HCT116 (cell line): ENCODE measurements at regions not wholly inside any gene's neighbourhood (a gene's known extent, or its start where the extent isn't known, plus 50 kb on each side); places are given as distances from the start of the nearest gene placed in this dataset.

Source experiments
- ATAC-seq: fragments of 200-7000 bp; cut with Tn5 transposase; 2 replicates; pipeline ENCODE4 v1.9.1; 2020; ENCODE audit warnings: mild to moderate bottlenecking, moderate library complexity
- BruUV-seq: library from RNA; stranded (reverse); fragments of 400-500 nt; replicated peaks from 2 replicates; lab custom pipeline; 2021; lab: Mats Ljungman, UMichigan
- CTCF ChIA-PET: fragments of 300-600 bp; sonication (Branson Sonifier 250); formaldehyde crosslinking; loops from one replicate; lab custom pipeline; 2021; ENCODE audit warnings: antibody characterized with exemption; lab: Charles Lee
- POLR2A ChIA-PET: fragments of 300-600, 350-600 bp; sonication (Branson Sonifier 250); formaldehyde crosslinking; loops from one replicate; lab custom pipeline; 2021; ENCODE audit warnings: antibody characterized with exemption; lab: Charles Lee
- RAD21 ChIA-PET, 2 experiments: fragments of 300-600 bp; sonication (Branson Sonifier 250); formaldehyde crosslinking; loops; one replicate each; lab custom pipeline; 2023; ENCODE audit warnings: low total read pairs in 2 of 2; ENCODE audit not compliant: uncharacterized antibody in 2 of 2, unreplicated experiment in 2 of 2, low non-redundant PET in 1 of 2; lab: Charles Lee
- DNase-seq: peaks from one replicate; pipeline ENCODE4 v3.0.0-alpha.2; 2010; ENCODE audit warnings: low read depth, low spot score
- H2AFZ ChIP-seq: fragments of 200-600 bp; shearing (Covaris generic), sonication (generic); 2 replicates; pipeline ENCODE4 v1.6.1; 2017; ENCODE audit warnings: low read depth, mixed run types, mixed read lengths, antibody characterized with exemption, low read length; ENCODE audit not compliant: poor library complexity, severe bottlenecking
- H3K27ac ChIP-seq: 2 replicates; pipeline ENCODE4 v1.5.1; 2012; ENCODE audit warnings: low read depth, low read length
- H3K27me3 ChIP-seq: fragments of 200-600 bp; sonication (generic); 2 replicates; pipeline ENCODE4 v1.6.1; 2016; ENCODE audit warnings: mixed run types, low read length, mixed read lengths; ENCODE audit not compliant: insufficient read depth
- H3K36me3 ChIP-seq, 2 experiments: fragments of 200-500 bp in 1 of 2; fragments of 200-600 bp in 1 of 2; sonication (Bioruptor generic) in 1 of 2; sonication (generic) in 1 of 2; 2 replicates each; pipeline versions ENCODE4 v1.5.1 to v1.6.1; 2014 to 2016; ENCODE audit warnings: low read length in 2 of 2, inconsistent platforms in 1 of 2, mixed read lengths in 1 of 2, mixed run types in 1 of 2; ENCODE audit not compliant: insufficient read depth in 2 of 2, control insufficient read depth in 1 of 2
- H3K4me1 ChIP-seq, 2 experiments: fragments of 200-600 bp in 1 of 2; sonication (generic) in 1 of 2; 2 replicates each; pipeline versions ENCODE4 v1.5.1 to v1.6.1; 2012 to 2017; ENCODE audit warnings: low read length in 2 of 2, inconsistent platforms in 1 of 2, mild to moderate bottlenecking in 1 of 2, mixed read lengths in 1 of 2, mixed run types in 1 of 2, moderate library complexity in 1 of 2; ENCODE audit not compliant: insufficient read depth in 2 of 2, control insufficient read depth in 1 of 2
- H3K4me2 ChIP-seq: fragments of 200-600 bp; sonication (generic); 2 replicates; pipeline ENCODE4 v1.6.1; 2017; ENCODE audit warnings: mixed run types, low read length, mixed read lengths
- H3K4me3 ChIP-seq, 2 experiments: fragments of 200-600 bp in 1 of 2; sonication (generic) in 1 of 2; replicated peaks in 1 of 2; 2 replicates each; pipeline ENCODE4 v1.5.1; 2011 to 2016; ENCODE audit warnings: low read length in 2 of 2, control low read depth in 1 of 2, low read depth in 1 of 2, mild to moderate bottlenecking in 1 of 2, mixed read lengths in 1 of 2, mixed run types in 1 of 2
- H3K79me2 ChIP-seq: fragments of 200-600 bp; sonication (generic); 2 replicates; pipeline ENCODE4 v1.6.1; 2017; ENCODE audit warnings: mild to moderate bottlenecking, mixed run types, low read length, moderate library complexity, mixed read lengths; ENCODE audit not compliant: insufficient read depth
- H3K9ac ChIP-seq: fragments of 200-600 bp; sonication (generic); 2 replicates; pipeline ENCODE4 v1.6.1; 2016; ENCODE audit warnings: low read length, mixed read lengths
- H3K9me2 ChIP-seq: fragments of 200-600 bp; sonication (generic), shearing (Covaris generic); 2 replicates; pipeline ENCODE4 v1.6.1; 2017; ENCODE audit warnings: mixed run types, mild to moderate bottlenecking, moderate library complexity; ENCODE audit not compliant: insufficient read depth
- H3K9me3 ChIP-seq, 2 experiments: fragments of 200-500 bp in 1 of 2; fragments of 200-600 bp in 1 of 2; sonication (Bioruptor generic) in 1 of 2; sonication (generic) in 1 of 2; 2 replicates each; pipeline ENCODE4 v1.6.1; 2014 to 2017; ENCODE audit warnings: low read length in 2 of 2, mixed read lengths in 2 of 2, inconsistent platforms in 1 of 2, low read depth in 1 of 2, mild to moderate bottlenecking in 1 of 2, mixed run types in 1 of 2, moderate library complexity in 1 of 2; ENCODE audit not compliant: control insufficient read depth in 1 of 2, insufficient read depth in 1 of 2
- H4K20me1 ChIP-seq: fragments of 200-600 bp; sonication (generic), shearing (Covaris generic); 2 replicates; pipeline ENCODE4 v1.6.1; 2017; ENCODE audit warnings: mixed run types, mild to moderate bottlenecking, moderate library complexity; ENCODE audit not compliant: insufficient read depth
- CBX3 ChIP-seq: IDR thresholded peaks from 2 replicates; pipeline ENCODE4 v1.6.1; 2012; ENCODE audit warnings: low read depth
- ELF1 ChIP-seq: IDR thresholded peaks from 2 replicates; pipeline ENCODE4 v1.6.1; 2012; ENCODE audit warnings: low read depth, borderline replicate concordance
- EZH2 ChIP-seq: fragments of 200-600 bp; sonication (generic); IDR thresholded peaks from 2 replicates; pipeline ENCODE4 v1.6.1; 2017; ENCODE audit warnings: antibody characterized with exemption, mixed run types
- EZH2phosphoT487 ChIP-seq: fragments of 200-600 bp; IDR thresholded peaks from 2 replicates; pipeline ENCODE4 v1.6.1; 2018; ENCODE audit warnings: antibody characterized with exemption, borderline replicate concordance
- FOSL1 ChIP-seq: IDR thresholded peaks from 2 replicates; pipeline ENCODE4 v1.6.1; 2012; ENCODE audit warnings: low read depth
- JUND ChIP-seq: IDR thresholded peaks from 2 replicates; pipeline ENCODE4 v1.6.1; 2012
- POLR2AphosphoS5 ChIP-seq: IDR thresholded peaks from 2 replicates; pipeline ENCODE4 v1.6.1; 2011; ENCODE audit warnings: mild to moderate bottlenecking, low read depth, low read length, moderate library complexity
- SIN3A ChIP-seq: IDR thresholded peaks from 2 replicates; pipeline ENCODE4 v1.6.1; 2012; ENCODE audit warnings: low read depth
- SRF ChIP-seq: IDR thresholded peaks from 2 replicates; pipeline ENCODE4 v1.6.1; 2012; ENCODE audit warnings: low read depth
- YY1 ChIP-seq: IDR thresholded peaks from 2 replicates; pipeline ENCODE4 v1.6.1; 2011; ENCODE audit warnings: low read length, low read depth, moderate library complexity, mild to moderate bottlenecking; ENCODE audit not compliant: insufficient replicate concordance; ENCODE audit errors: extremely low read depth
- ZFX ChIP-seq: fragments of 450-650 bp; IDR thresholded peaks from 2 replicates; pipeline ENCODE4 v1.6.1; 2017
- ZNF274 ChIP-seq: fragments of 200-500 bp; sonication (Bioruptor generic); IDR thresholded peaks from 2 replicates; pipeline ENCODE4 v1.6.1; 2014; ENCODE audit warnings: mild to moderate bottlenecking, low read depth, low read length, inconsistent platforms
- intact Hi-C: fragments of 100-400 bp; cut with micrococcal nuclease; formaldehyde crosslinking; loops from 2 replicates; pipeline ENCODE4 v1.10.0; 2022
- TF ChIP-seq, protein P1 (sequence below): IDR thresholded peaks from 2 replicates; pipeline ENCODE4 v1.6.1; 2011; ENCODE audit warnings: mild to moderate bottlenecking, low read length, moderate library complexity; ENCODE audit not compliant: insufficient replicate concordance; ENCODE audit errors: extremely low read depth
- TF ChIP-seq, protein P2 (sequence below), 3 experiments: fragments of 200-600 bp in 1 of 3; sonication (generic) in 1 of 3; IDR thresholded peaks in 2 of 3; conservative IDR thresholded peaks in 1 of 3; 2 replicates each; pipeline ENCODE4 v1.5.1; 2012 to 2017; ENCODE audit warnings: low read depth in 2 of 3, low read length in 2 of 3, antibody characterized with exemption in 1 of 3, borderline replicate concordance in 1 of 3, control low read depth in 1 of 3, mild to moderate bottlenecking in 1 of 3, mixed read lengths in 1 of 3, mixed run types in 1 of 3, moderate library complexity in 1 of 3; ENCODE audit not compliant: insufficient read depth in 1 of 3
- TF ChIP-seq, protein P3 (sequence below): IDR thresholded peaks from 2 replicates; pipeline ENCODE4 v1.6.1; 2012

DNA sequence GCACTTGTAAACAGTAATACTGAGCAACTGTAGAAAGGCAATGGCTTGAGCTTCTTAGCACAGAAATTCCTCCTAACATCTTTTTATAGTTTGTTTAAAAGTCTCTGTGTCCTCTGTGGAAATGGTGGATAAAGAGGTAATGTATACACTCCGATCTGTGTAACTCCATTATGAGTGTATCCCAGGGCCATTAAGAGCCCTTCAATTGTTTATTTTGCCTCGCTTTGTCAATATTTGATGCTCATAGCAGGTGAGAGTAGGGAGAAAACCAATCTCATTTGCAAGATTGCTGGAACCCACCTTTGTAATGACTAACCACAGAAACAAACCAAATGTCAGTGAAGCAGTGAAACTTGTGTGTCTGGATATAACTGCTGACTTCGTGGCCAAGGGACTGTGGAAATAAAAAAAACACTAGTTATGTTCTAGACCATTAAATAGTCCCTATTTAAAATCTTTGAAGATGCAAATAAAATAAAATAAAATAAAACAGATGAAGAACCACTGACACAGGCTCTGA, 598.2 kb upstream of the BOD1L1 start:
- ChIA-PET RAD21 (no interaction called here), POLR2A (no interaction called here), CTCF (no interaction called here)
- Histone ChIP-seq H3K79me2 (no peaks in the 10 kb centered on the region), H3K27ac (no peak overlapping the region), H3K9me2 (no peaks in the 10 kb centered on the region), H3K9me3 (peaks cover 0 to 11% of the 10 kb centered on the region in 2 experiments; a peak in 2 of 4 replicates), H2AFZ (no peak overlapping the region), H3K4me3 (no peak overlapping the region), H3K4me2 (no peak overlapping the region), H3K4me1 (no peaks in the 10 kb centered on the region), H3K9ac (no peak overlapping the region), H3K27me3 (no peaks in the 10 kb centered on the region), H4K20me1 (no peaks in the 10 kb centered on the region), H3K36me3 (no peaks in the 10 kb centered on the region)
- ATAC-seq (no peak), DNase-seq (no peak)
- TF ChIP-seq, protein P1, sequence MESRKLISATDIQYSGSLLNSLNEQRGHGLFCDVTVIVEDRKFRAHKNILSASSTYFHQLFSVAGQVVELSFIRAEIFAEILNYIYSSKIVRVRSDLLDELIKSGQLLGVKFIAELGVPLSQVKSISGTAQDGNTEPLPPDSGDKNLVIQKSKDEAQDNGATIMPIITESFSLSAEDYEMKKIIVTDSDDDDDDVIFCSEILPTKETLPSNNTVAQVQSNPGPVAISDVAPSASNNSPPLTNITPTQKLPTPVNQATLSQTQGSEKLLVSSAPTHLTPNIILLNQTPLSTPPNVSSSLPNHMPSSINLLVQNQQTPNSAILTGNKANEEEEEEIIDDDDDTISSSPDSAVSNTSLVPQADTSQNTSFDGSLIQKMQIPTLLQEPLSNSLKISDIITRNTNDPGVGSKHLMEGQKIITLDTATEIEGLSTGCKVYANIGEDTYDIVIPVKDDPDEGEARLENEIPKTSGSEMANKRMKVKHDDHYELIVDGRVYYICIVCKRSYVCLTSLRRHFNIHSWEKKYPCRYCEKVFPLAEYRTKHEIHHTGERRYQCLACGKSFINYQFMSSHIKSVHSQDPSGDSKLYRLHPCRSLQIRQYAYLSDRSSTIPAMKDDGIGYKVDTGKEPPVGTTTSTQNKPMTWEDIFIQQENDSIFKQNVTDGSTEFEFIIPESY = no peak
- TF ChIP-seq YY1 = no peak
- TF ChIP-seq ZFX = no peak
- no peak for TF ChIP-seq SRF
- no peak for TF ChIP-seq POLR2AphosphoS5
- no TSS peak for BruUV-seq
- intact Hi-C loops = no loop called here

DNA sequence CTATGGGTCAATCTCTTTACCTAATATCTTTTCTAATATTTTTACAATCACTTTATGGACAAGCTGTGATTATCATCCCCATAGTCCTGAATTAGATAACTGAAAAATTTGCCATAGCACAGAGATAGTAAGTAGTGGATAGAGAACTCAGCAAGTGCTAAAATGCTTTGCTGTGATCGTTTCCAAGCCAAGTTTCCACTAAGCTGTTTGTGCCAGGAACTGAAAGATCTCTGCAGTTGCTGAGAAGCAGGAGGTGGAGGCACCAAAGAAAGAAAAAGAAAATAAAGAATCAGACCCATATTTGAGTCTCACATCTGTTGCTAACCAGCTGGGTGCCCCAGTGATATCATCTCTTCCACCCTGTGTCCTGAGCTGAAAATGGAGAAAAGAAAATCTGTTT, 605.6 kb upstream of the BOD1L1 start:
- ATAC-seq = no peak
- Histone ChIP-seq H3K4me1 (no peaks in the 10 kb centered on the region), H3K79me2 (no peaks in the 10 kb centered on the region), H3K4me2 (no peak overlapping the region), H3K9me3 (peaks cover 0 to 20% of the 10 kb centered on the region in 2 experiments; a peak in 1 of 4 replicates), H3K9ac (no peak overlapping the region), H3K36me3 (no peaks in the 10 kb centered on the region), H3K4me3 (no peak overlapping the region), H3K27me3 (no peaks in the 10 kb centered on the region), H3K9me2 (no peaks in the 10 kb centered on the region), H4K20me1 (no peaks in the 10 kb centered on the region), H2AFZ (no peak overlapping the region), H3K27ac (no peak overlapping the region)
- ChIA-PET RAD21 (no interaction called here), CTCF (no interaction called here), POLR2A (no interaction called here)
- BruUV-seq = no TSS peak
- intact Hi-C loops = no loop called here
- no peak for DNase-seq
- TF ChIP-seq JUND (no peak), SIN3A (no peak), CBX3 (no peak), FOSL1 (no peak), ELF1 (no peak), EZH2 (no peak), EZH2phosphoT487 (no peak), ZNF274 (no peak), YY1 (no peak)
- TF ChIP-seq, protein P2, sequence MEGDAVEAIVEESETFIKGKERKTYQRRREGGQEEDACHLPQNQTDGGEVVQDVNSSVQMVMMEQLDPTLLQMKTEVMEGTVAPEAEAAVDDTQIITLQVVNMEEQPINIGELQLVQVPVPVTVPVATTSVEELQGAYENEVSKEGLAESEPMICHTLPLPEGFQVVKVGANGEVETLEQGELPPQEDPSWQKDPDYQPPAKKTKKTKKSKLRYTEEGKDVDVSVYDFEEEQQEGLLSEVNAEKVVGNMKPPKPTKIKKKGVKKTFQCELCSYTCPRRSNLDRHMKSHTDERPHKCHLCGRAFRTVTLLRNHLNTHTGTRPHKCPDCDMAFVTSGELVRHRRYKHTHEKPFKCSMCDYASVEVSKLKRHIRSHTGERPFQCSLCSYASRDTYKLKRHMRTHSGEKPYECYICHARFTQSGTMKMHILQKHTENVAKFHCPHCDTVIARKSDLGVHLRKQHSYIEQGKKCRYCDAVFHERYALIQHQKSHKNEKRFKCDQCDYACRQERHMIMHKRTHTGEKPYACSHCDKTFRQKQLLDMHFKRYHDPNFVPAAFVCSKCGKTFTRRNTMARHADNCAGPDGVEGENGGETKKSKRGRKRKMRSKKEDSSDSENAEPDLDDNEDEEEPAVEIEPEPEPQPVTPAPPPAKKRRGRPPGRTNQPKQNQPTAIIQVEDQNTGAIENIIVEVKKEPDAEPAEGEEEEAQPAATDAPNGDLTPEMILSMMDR (IDR thresholded peaks at IDR 0.05 in 2 of 3, conservative IDR thresholded peaks at IDR 0.05 in 1 of 3; ENCODE audit: borderline replicate concordance in 1 of 3, insufficient read depth in 1 of 3, low read depth in 2 of 3, low read length in 2 of 3) = no peak
- TF ChIP-seq, protein P3, sequence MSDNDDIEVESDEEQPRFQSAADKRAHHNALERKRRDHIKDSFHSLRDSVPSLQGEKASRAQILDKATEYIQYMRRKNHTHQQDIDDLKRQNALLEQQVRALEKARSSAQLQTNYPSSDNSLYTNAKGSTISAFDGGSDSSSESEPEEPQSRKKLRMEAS = no peak
- TF ChIP-seq, protein P1 = no peak
